H9 (cell line): ENCODE measurements at regions not wholly inside any gene's neighbourhood (a gene's known extent, or its start where the extent isn't known, plus 50 kb on each side); places are given as distances from the start of the nearest gene placed in this dataset.

ENCODE experiments used
- DNase-seq: peaks from one replicate; pipeline ENCODE4 v3.0.0-alpha.2; 2017
- H2AFZ ChIP-seq: one replicate; pipeline ENCODE4 v1.6.1; 2013; ENCODE audit warnings: mild to moderate bottlenecking, low read length, control low read depth, moderate library complexity
- H2AK5ac ChIP-seq: 2 replicates; pipeline ENCODE4 v1.6.1; 2013; ENCODE audit warnings: low read length, control low read depth, mixed read lengths; ENCODE audit not compliant: insufficient read length
- H2BK120ac ChIP-seq: one replicate; pipeline ENCODE4 v1.6.1; 2013; ENCODE audit warnings: low read depth, mild to moderate bottlenecking, low read length, control low read depth, inconsistent platforms; ENCODE audit not compliant: poor library complexity, severe bottlenecking
- H2BK12ac ChIP-seq: 2 replicates; pipeline ENCODE4 v1.6.1; 2013; ENCODE audit warnings: low read length, control low read depth, mixed read lengths, low read depth; ENCODE audit not compliant: insufficient read length
- H2BK15ac ChIP-seq: 2 replicates; pipeline ENCODE4 v1.6.1; 2013; ENCODE audit warnings: low read depth, low read length, control low read depth
- H2BK20ac ChIP-seq: one replicate; pipeline ENCODE4 v1.6.1; 2013; ENCODE audit warnings: low read depth, mild to moderate bottlenecking, low read length, control low read depth, inconsistent platforms; ENCODE audit not compliant: poor library complexity, severe bottlenecking
- H2BK5ac ChIP-seq: 2 replicates; pipeline ENCODE4 v1.6.1; 2013; ENCODE audit warnings: low read length, control low read depth, mixed read lengths; ENCODE audit not compliant: insufficient read length
- H3K14ac ChIP-seq: 2 replicates; pipeline ENCODE4 v1.6.1; 2013; ENCODE audit warnings: low read length, control low read depth; ENCODE audit not compliant: insufficient read depth
- H3K18ac ChIP-seq: 2 replicates; pipeline ENCODE4 v1.6.1; 2013; ENCODE audit warnings: low read depth, mild to moderate bottlenecking, mixed read lengths, low read length, control low read depth; ENCODE audit not compliant: insufficient read length
- H3K23ac ChIP-seq: 2 replicates; pipeline ENCODE4 v1.6.1; 2013; ENCODE audit warnings: low read length, control low read depth, mixed read lengths, low read depth; ENCODE audit not compliant: insufficient read length
- H3K23me2 ChIP-seq: 2 replicates; pipeline ENCODE4 v1.6.1; 2013; ENCODE audit warnings: low read depth, mild to moderate bottlenecking, mixed read lengths, low read length, control low read depth; ENCODE audit not compliant: insufficient read length, poor library complexity, severe bottlenecking
- H3K27ac ChIP-seq: 2 replicates; pipeline ENCODE4 v1.5.1; 2013; ENCODE audit warnings: low read length, control low read depth, mixed read lengths, low read depth; ENCODE audit not compliant: insufficient read length
- H3K27me3 ChIP-seq: 2 replicates; pipeline ENCODE4 v1.6.1; 2013; ENCODE audit warnings: low read length, control low read depth, inconsistent platforms; ENCODE audit not compliant: insufficient read depth
- H3K4ac ChIP-seq: 2 replicates; pipeline ENCODE4 v1.6.1; 2013; ENCODE audit warnings: low read depth, mild to moderate bottlenecking, control low read depth, inconsistent platforms, low read length, moderate library complexity
- H3K4me1 ChIP-seq: 2 replicates; pipeline ENCODE4 v1.6.1; 2013; ENCODE audit warnings: low read length, control low read depth, inconsistent platforms; ENCODE audit not compliant: insufficient read depth
- H3K4me2 ChIP-seq: 2 replicates; pipeline ENCODE4 v1.6.1; 2013; ENCODE audit warnings: low read length, control low read depth, mixed read lengths; ENCODE audit not compliant: insufficient read length, insufficient read depth
- H3K56ac ChIP-seq: 2 replicates; pipeline ENCODE4 v1.6.1; 2013; ENCODE audit warnings: low read depth, mild to moderate bottlenecking, mixed read lengths, low read length, control low read depth; ENCODE audit not compliant: insufficient read length
- H3K79me1 ChIP-seq: 2 replicates; pipeline ENCODE4 v1.6.1; 2013; ENCODE audit warnings: low read depth, mild to moderate bottlenecking, moderate library complexity, low read length, control low read depth, inconsistent platforms; ENCODE audit not compliant: insufficient read depth, poor library complexity, severe bottlenecking
- H3K79me2 ChIP-seq: 2 replicates; pipeline ENCODE4 v1.6.1; 2013; ENCODE audit warnings: low read length, control low read depth, inconsistent platforms; ENCODE audit not compliant: insufficient read depth
- H3K9ac ChIP-seq: 2 replicates; pipeline ENCODE4 v1.6.1; 2013; ENCODE audit warnings: low read length, control low read depth, mixed read lengths; ENCODE audit not compliant: insufficient read length; ENCODE audit errors: extremely low read depth
- H3K9me3 ChIP-seq: one replicate; pipeline ENCODE4 v1.6.1; 2013; ENCODE audit warnings: low read depth, low read length, inconsistent platforms; ENCODE audit not compliant: control insufficient read depth
- H3T11ph ChIP-seq: one replicate; pipeline ENCODE4 v1.6.1; 2013; ENCODE audit warnings: mild to moderate bottlenecking, low read length, control low read depth, inconsistent platforms
- H4K20me1 ChIP-seq: one replicate; pipeline ENCODE4 v1.6.1; 2013; ENCODE audit not compliant: control insufficient read depth, insufficient read length, insufficient read depth
- H4K5ac ChIP-seq: 2 replicates; pipeline ENCODE4 v1.6.1; 2013; ENCODE audit warnings: low read depth, mild to moderate bottlenecking, mixed read lengths, low read length, control low read depth; ENCODE audit not compliant: insufficient read length
- H4K8ac ChIP-seq: replicated peaks from 2 replicates; pipeline ENCODE4 v1.6.1; 2013; ENCODE audit warnings: low read length, control low read depth, mixed read lengths, low read depth; ENCODE audit not compliant: insufficient read length
- H4K91ac ChIP-seq: 2 replicates; pipeline ENCODE4 v1.6.1; 2013; ENCODE audit warnings: low read depth, mild to moderate bottlenecking, moderate library complexity, mixed read lengths, low read length, control low read depth; ENCODE audit not compliant: insufficient read length
- H3K27ac Mint-ChIP-seq, 3 experiments: 2 replicates in 2 of 3; 3 replicates in 1 of 3; pipeline ENCODE4 v1.8.0; 2020 to 2021; ENCODE audit warnings: mixed read lengths in 3 of 3, mild to moderate bottlenecking in 1 of 3, moderate library complexity in 1 of 3
- H3K27me3 Mint-ChIP-seq: 2 replicates; pipeline ENCODE4 v1.8.0; 2021; ENCODE audit warnings: low read depth, mild to moderate bottlenecking, moderate library complexity, mixed read lengths
- H3K36me3 Mint-ChIP-seq, 3 experiments: 2 replicates in 2 of 3; 3 replicates in 1 of 3; pipeline ENCODE4 v1.8.0; 2020 to 2021; ENCODE audit warnings: low read depth in 3 of 3, mixed read lengths in 3 of 3; ENCODE audit not compliant: insufficient read depth in 1 of 3
- H3K4me1 Mint-ChIP-seq, 2 experiments: 2 replicates each; pipeline ENCODE4 v1.8.0; 2020; ENCODE audit warnings: mixed read lengths in 2 of 2
- H3K4me3 Mint-ChIP-seq, 2 experiments: 2 replicates in 1 of 2; 3 replicates in 1 of 2; pipeline ENCODE4 v1.8.0; 2020 to 2021; ENCODE audit warnings: mild to moderate bottlenecking in 2 of 2, mixed read lengths in 2 of 2, moderate library complexity in 1 of 2
- H3K9me3 Mint-ChIP-seq, 2 experiments: 2 replicates in 1 of 2; 3 replicates in 1 of 2; pipeline ENCODE4 v1.8.0; 2020; ENCODE audit warnings: mild to moderate bottlenecking in 2 of 2, mixed read lengths in 2 of 2, moderate library complexity in 1 of 2
- CTCF ChIP-seq: fragments of 200-600 bp; sonication (generic); conservative IDR thresholded peaks from 3 replicates; pipeline ENCODE4 v1.8.0; 2021; ENCODE audit warnings: antibody characterized with exemption, mild to moderate bottlenecking
- WGBS: extraction: QIAGEN DNeasy Blood & Tissue Kit; methylation state at CpG from one replicate; pipeline ENCODE4 v1.1.7; 2013; ENCODE audit warnings: missing lambda C conversion rate, low lambda C conversion rate, mixed read lengths; ENCODE audit not compliant: insufficient read length; ENCODE audit errors: extremely low coverage; 5-methylcytosine and 5-hydroxymethylcytosine counted together

GRCh38 chr9:107388890-107389289 lies 100.7 kb downstream of the KLF4 start:
- H3K27ac ChIP-seq: no peak overlapping the region
- H2BK12ac ChIP-seq: no peak overlapping the region
- no peaks in the 10 kb centered on the region for H3K79me1 ChIP-seq
- H3K4me3 Mint-ChIP-seq: no peak overlapping the region
- H3K9ac ChIP-seq: no peak overlapping the region
- H3K23ac ChIP-seq: no peak overlapping the region
- H3K79me2 ChIP-seq: no peaks in the 10 kb centered on the region
- H3K27me3 ChIP-seq: no peaks in the 10 kb centered on the region
- H3K4me1 Mint-ChIP-seq: no peaks in the 10 kb centered on the region
- H3K4me1 ChIP-seq: no peaks in the 10 kb centered on the region
- no peaks in the 10 kb centered on the region for H3K9me3 ChIP-seq
- DNase-seq: no peak
- no peaks in the 10 kb centered on the region for H4K20me1 ChIP-seq
- no peak overlapping the region for H3K4ac ChIP-seq
- no peak overlapping the region for H3T11ph ChIP-seq
- H3K36me3 Mint-ChIP-seq: no peaks in the 10 kb centered on the region
- no peaks in the 10 kb centered on the region for H3K9me3 Mint-ChIP-seq
- no peak overlapping the region for H4K8ac ChIP-seq
- H2BK120ac ChIP-seq: no peak overlapping the region
- H2AK5ac ChIP-seq: no peak overlapping the region
- no peak overlapping the region for H3K14ac ChIP-seq
- no peaks in the 10 kb centered on the region for H3K23me2 ChIP-seq
- H2BK15ac ChIP-seq: no peak overlapping the region
- no peak overlapping the region for H3K27ac Mint-ChIP-seq
- H2AFZ ChIP-seq: no peak overlapping the region
- H4K91ac ChIP-seq: no peak overlapping the region
- no peak overlapping the region for H3K4me2 ChIP-seq
- WGBS: no CpG with 5 or more reads among the region's 4 CpGs
- H2BK20ac ChIP-seq: no peak overlapping the region
- no peak overlapping the region for H3K18ac ChIP-seq
- H3K27me3 Mint-ChIP-seq: no peaks in the 10 kb centered on the region; the same call in 1 of the 2 replicates
- no peak for TF ChIP-seq CTCF
- no peak overlapping the region for H2BK5ac ChIP-seq
- H3K56ac ChIP-seq: no peak overlapping the region
- no peak overlapping the region for H4K5ac ChIP-seq
